Neuronal stem cell (in vitro differentiated cells): ENCODE measurements at regions not wholly inside any gene's neighbourhood (a gene's known extent, or its start where the extent isn't known, plus 50 kb on each side); places are given as distances from the start of the nearest gene placed in this dataset.

Experiments
- DNase-seq: peaks from one replicate; pipeline ENCODE4 v3.0.0-alpha.2; 2013; ENCODE audit warnings: low spot score
- H2AFZ ChIP-seq: one replicate; pipeline ENCODE4 v1.6.1; 2013; ENCODE audit warnings: mild to moderate bottlenecking, low read length, inconsistent platforms
- H2AK5ac ChIP-seq: 2 replicates; pipeline ENCODE4 v1.6.1; 2013; ENCODE audit warnings: low read depth, mild to moderate bottlenecking, inconsistent platforms, low read length, moderate library complexity, mixed read lengths
- H2BK120ac ChIP-seq: 2 replicates; pipeline ENCODE4 v1.6.1; 2013; ENCODE audit warnings: low read depth, mild to moderate bottlenecking, inconsistent platforms, low read length, moderate library complexity, mixed read lengths
- H2BK12ac ChIP-seq: one replicate; pipeline ENCODE4 v1.6.1; 2013; ENCODE audit warnings: low read length, inconsistent platforms
- H2BK15ac ChIP-seq: 2 replicates; pipeline ENCODE4 v1.6.1; 2013; ENCODE audit warnings: mild to moderate bottlenecking, low read length, inconsistent platforms, mixed read lengths
- H2BK5ac ChIP-seq: one replicate; pipeline ENCODE4 v1.6.1; 2013; ENCODE audit warnings: inconsistent platforms, mild to moderate bottlenecking, low read length, moderate library complexity
- H3K14ac ChIP-seq: one replicate; pipeline ENCODE4 v1.6.1; 2013; ENCODE audit warnings: low read length, inconsistent platforms
- H3K18ac ChIP-seq: 2 replicates; pipeline ENCODE4 v1.6.1; 2013; ENCODE audit warnings: low read length, inconsistent platforms
- H3K23ac ChIP-seq: 2 replicates; pipeline ENCODE4 v1.6.1; 2013; ENCODE audit warnings: low read depth, mild to moderate bottlenecking, mixed read lengths, low read length, inconsistent platforms; ENCODE audit not compliant: poor library complexity
- H3K27ac ChIP-seq: replicated peaks from 3 replicates; pipeline ENCODE4 v1.5.1; 2013; ENCODE audit warnings: low read length, inconsistent platforms
- H3K27me3 ChIP-seq, 3 experiments: 2 replicates each; pipeline ENCODE4 v1.6.1; 2013; ENCODE audit warnings: low read length in 3 of 3, mild to moderate bottlenecking in 2 of 3, inconsistent platforms in 1 of 3, low read depth in 1 of 3, mixed read lengths in 1 of 3, moderate library complexity in 1 of 3; ENCODE audit not compliant: control insufficient read depth in 3 of 3, insufficient read depth in 3 of 3
- H3K36me3 ChIP-seq, 2 donors: replicated peaks in 1 of 2; 2 replicates each; pipeline ENCODE4 v1.6.1; 2013; ENCODE audit warnings: low read length in 2 of 2; ENCODE audit not compliant: control insufficient read depth in 2 of 2, insufficient read depth in 2 of 2
- H3K4ac ChIP-seq: 2 replicates; pipeline ENCODE4 v1.6.1; 2013; ENCODE audit warnings: inconsistent platforms, mild to moderate bottlenecking, low read length, moderate library complexity
- H3K4me1 ChIP-seq, 2 donors: 1 replicate in 1 of 2; 2 replicates in 1 of 2; pipeline ENCODE4 v1.6.1; 2013; ENCODE audit warnings: low read length in 2 of 2, low read depth in 1 of 2; ENCODE audit not compliant: control insufficient read depth in 2 of 2, insufficient read depth in 1 of 2
- H3K4me2 ChIP-seq: one replicate; pipeline ENCODE4 v1.6.1; 2013; ENCODE audit warnings: mild to moderate bottlenecking, low read length, inconsistent platforms; ENCODE audit not compliant: insufficient read depth, poor library complexity, severe bottlenecking
- H3K4me3 ChIP-seq, 2 donors: 2 replicates each; pipeline ENCODE4 v1.5.1; 2013; ENCODE audit warnings: low read length in 2 of 2, mild to moderate bottlenecking in 2 of 2, inconsistent platforms in 1 of 2, moderate library complexity in 1 of 2
- H3K79me1 ChIP-seq: one replicate; pipeline ENCODE4 v1.6.1; 2013; ENCODE audit warnings: low read depth, mild to moderate bottlenecking, inconsistent platforms, low read length, moderate library complexity
- H3K9ac ChIP-seq: one replicate; pipeline ENCODE4 v1.6.1; 2013; ENCODE audit warnings: mild to moderate bottlenecking, low read depth, low read length, inconsistent platforms; ENCODE audit not compliant: poor library complexity
- H3K9me3 ChIP-seq, 2 donors: replicated peaks in 1 of 2; 2 replicates each; pipeline versions ENCODE3 to v1.6.1; 2013; ENCODE audit warnings: low read length in 2 of 2, mild to moderate bottlenecking in 2 of 2, inconsistent platforms in 1 of 2, low read depth in 1 of 2, mixed read lengths in 1 of 2, moderate library complexity in 1 of 2; ENCODE audit not compliant: control insufficient read depth in 2 of 2, insufficient read depth in 1 of 2
- H4K8ac ChIP-seq: one replicate; pipeline ENCODE4 v1.6.1; 2013; ENCODE audit warnings: low read depth, mild to moderate bottlenecking, inconsistent platforms, low read length, moderate library complexity
- H4K91ac ChIP-seq: one replicate; pipeline ENCODE4 v1.6.1; 2013; ENCODE audit warnings: low read length, low read depth, mild to moderate bottlenecking, inconsistent platforms; ENCODE audit not compliant: poor library complexity
- WGBS, 2 donors: extraction: QIAGEN DNeasy Blood & Tissue Kit; methylation state at CpG; one replicate each; pipeline ENCODE4 v1.1.7; 2013; ENCODE audit warnings: missing lambda C conversion rate in 2 of 2, mixed read lengths in 1 of 2; ENCODE audit not compliant: insufficient read length in 2 of 2, insufficient replicate concordance in 1 of 2; ENCODE audit errors: extremely low coverage in 2 of 2; 5-methylcytosine and 5-hydroxymethylcytosine counted together

- no peak overlapping the region for H3K4me2 ChIP-seq
- H3K23ac ChIP-seq, result no peak overlapping the region
- DNase-seq, result no peak
Observed at GRCh38 chr2:204021290-204022081, 84.9 kb downstream of the ICOS start.

GRCh38 chr2:204022550-204022949, 86.0 kb downstream of the ICOS start:
- no CpG with 5 or more reads among the region's 5 CpGs for WGBS, 2 donors
- H2AK5ac ChIP-seq, result no peak overlapping the region
- H3K36me3 ChIP-seq, result no peaks in the 10 kb centered on the region
- no peak overlapping the region for H2BK120ac ChIP-seq
- H4K8ac ChIP-seq, result no peak overlapping the region
- no peak overlapping the region for H2BK15ac ChIP-seq
- no peak for DNase-seq
- H3K9me3 ChIP-seq, result no peaks in the 10 kb centered on the region
- H2BK5ac ChIP-seq, result no peak overlapping the region
- H2BK12ac ChIP-seq, result no peak overlapping the region
- H3K27me3 ChIP-seq, result peaks cover 0 to 7% (median 0%) of the 10 kb centered on the region in 3 experiments
- H3K4me1 ChIP-seq, result peaks cover 3 to 5% of the 10 kb centered on the region in 2 donors
- H3K18ac ChIP-seq, result no peak overlapping the region
- no peak overlapping the region for H3K4me2 ChIP-seq
- H3K14ac ChIP-seq, result no peak overlapping the region
- H3K4me3 ChIP-seq, result no peak overlapping the region
- no peak overlapping the region for H3K23ac ChIP-seq
- H3K4ac ChIP-seq, result no peak overlapping the region
- no peak overlapping the region for H3K27ac ChIP-seq
- H3K79me1 ChIP-seq, result no peaks in the 10 kb centered on the region
- no peak overlapping the region for H4K91ac ChIP-seq
- no peak overlapping the region for H2AFZ ChIP-seq
- H3K9ac ChIP-seq, result no peak overlapping the region

More at GRCh38 chr2:204021290-204022081, 84.9 kb downstream of the ICOS start:
- no peak overlapping the region for H3K4ac ChIP-seq
- H2AFZ ChIP-seq, result no peak overlapping the region
- no CpG with 5 or more reads among the region's 5 CpGs for WGBS, 2 donors
- no peak overlapping the region for H2AK5ac ChIP-seq
- H2BK12ac ChIP-seq, result no peak overlapping the region
- no peak overlapping the region for H2BK5ac ChIP-seq
- H4K8ac ChIP-seq, result no peak overlapping the region
- H2BK120ac ChIP-seq, result no peak overlapping the region
- no peaks in the 10 kb centered on the region for H3K9me3 ChIP-seq
- H3K18ac ChIP-seq, result no peak overlapping the region
- no peak overlapping the region for H3K14ac ChIP-seq
- H3K4me1 ChIP-seq, result peaks cover 3 to 5% of the 10 kb centered on the region in 2 donors
- no peaks in the 10 kb centered on the region for H3K36me3 ChIP-seq
- no peak overlapping the region for H2BK15ac ChIP-seq
- no peak overlapping the region for H3K4me3 ChIP-seq
- H3K27me3 ChIP-seq, result peaks cover 0 to 7% (median 0%) of the 10 kb centered on the region in 3 experiments
- no peak overlapping the region for H3K9ac ChIP-seq
- H3K79me1 ChIP-seq, result no peaks in the 10 kb centered on the region
- no peak overlapping the region for H3K27ac ChIP-seq
- H4K91ac ChIP-seq, result no peak overlapping the region

GRCh38 chr2:204023088-204023487, 86.5 kb downstream of the ICOS start:
- H3K9me3 ChIP-seq, result no peaks in the 10 kb centered on the region
- H2BK12ac ChIP-seq, result no peak overlapping the region
- no peak overlapping the region for H3K23ac ChIP-seq
- H3K27me3 ChIP-seq, result peaks cover 0 to 4% (median 0%) of the 10 kb centered on the region in 3 experiments
- H3K4me3 ChIP-seq, result no peak overlapping the region
- no peak for DNase-seq
- no peaks in the 10 kb centered on the region for H3K79me1 ChIP-seq
- WGBS, 2 donors, result no CpG with 5 or more reads among the region's 1 CpG
- H3K9ac ChIP-seq, result no peak overlapping the region
- no peak overlapping the region for H2AFZ ChIP-seq
- H4K8ac ChIP-seq, result no peak overlapping the region
- H3K18ac ChIP-seq, result no peak overlapping the region
- H2BK5ac ChIP-seq, result no peak overlapping the region
- peaks cover 3 to 5% of the 10 kb centered on the region in 2 donors for H3K4me1 ChIP-seq
- H4K91ac ChIP-seq, result no peak overlapping the region
- no peak overlapping the region for H3K27ac ChIP-seq
- no peak overlapping the region for H2BK120ac ChIP-seq
- no peak overlapping the region for H3K14ac ChIP-seq
- no peak overlapping the region for H3K4me2 ChIP-seq
- no peak overlapping the region for H2BK15ac ChIP-seq
- H3K4ac ChIP-seq, result no peak overlapping the region
- H3K36me3 ChIP-seq, result no peaks in the 10 kb centered on the region
- H2AK5ac ChIP-seq, result no peak overlapping the region

- Histone ChIP-seq H3K18ac (no peak overlapping the region), H3K4ac (no peak overlapping the region), H3K4me1 (peaks cover 3% of the 10 kb centered on the region in 2 donors), H2BK120ac (no peak overlapping the region), H3K9ac (no peak overlapping the region), H3K79me1 (no peaks in the 10 kb centered on the region), H4K91ac (no peak overlapping the region), H4K8ac (no peak overlapping the region), H3K14ac (no peak overlapping the region), H3K9me3 (no peaks in the 10 kb centered on the region), H3K4me2 (no peak overlapping the region), H2BK12ac (no peak overlapping the region), H2BK15ac (no peak overlapping the region), H3K36me3 (no peaks in the 10 kb centered on the region), H2AK5ac (no peak overlapping the region), H3K4me3 (no peak overlapping the region), H3K27me3 (peaks cover 0 to 4% (median 0%) of the 10 kb centered on the region in 3 experiments), H2AFZ (no peak overlapping the region), H3K23ac (no peak overlapping the region), H2BK5ac (no peak overlapping the region), H3K27ac (no peak overlapping the region)
- DNase-seq, result peak; percentile 33
- no CpG with 5 or more reads among the region's 1 CpG for WGBS, 2 donors
Observed at GRCh38 chr2:204024503-204024902, 87.9 kb downstream of the ICOS start.
